ENCODE measurements at regions not wholly inside any gene's neighbourhood (a gene's known extent, or its start where the extent isn't known, plus 50 kb on each side); places are given as distances from the start of the nearest gene placed in this dataset.

- no peak for TF ChIP-seq POLR2A (IDR thresholded peaks at IDR 0.05; ENCODE audit: extremely low read depth, insufficient read length)
- TF ChIP-seq, protein P1, sequence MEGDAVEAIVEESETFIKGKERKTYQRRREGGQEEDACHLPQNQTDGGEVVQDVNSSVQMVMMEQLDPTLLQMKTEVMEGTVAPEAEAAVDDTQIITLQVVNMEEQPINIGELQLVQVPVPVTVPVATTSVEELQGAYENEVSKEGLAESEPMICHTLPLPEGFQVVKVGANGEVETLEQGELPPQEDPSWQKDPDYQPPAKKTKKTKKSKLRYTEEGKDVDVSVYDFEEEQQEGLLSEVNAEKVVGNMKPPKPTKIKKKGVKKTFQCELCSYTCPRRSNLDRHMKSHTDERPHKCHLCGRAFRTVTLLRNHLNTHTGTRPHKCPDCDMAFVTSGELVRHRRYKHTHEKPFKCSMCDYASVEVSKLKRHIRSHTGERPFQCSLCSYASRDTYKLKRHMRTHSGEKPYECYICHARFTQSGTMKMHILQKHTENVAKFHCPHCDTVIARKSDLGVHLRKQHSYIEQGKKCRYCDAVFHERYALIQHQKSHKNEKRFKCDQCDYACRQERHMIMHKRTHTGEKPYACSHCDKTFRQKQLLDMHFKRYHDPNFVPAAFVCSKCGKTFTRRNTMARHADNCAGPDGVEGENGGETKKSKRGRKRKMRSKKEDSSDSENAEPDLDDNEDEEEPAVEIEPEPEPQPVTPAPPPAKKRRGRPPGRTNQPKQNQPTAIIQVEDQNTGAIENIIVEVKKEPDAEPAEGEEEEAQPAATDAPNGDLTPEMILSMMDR (IDR thresholded peaks at IDR 0.05; ENCODE audit: low read depth, low read length) = no peak
- no peak for TF ChIP-seq MAX (IDR thresholded peaks at IDR 0.05; ENCODE audit: low read depth, low read length)
These were observed 84.7 kb upstream of the FLRT2 start for GRCh38 chr14:85445151-85445795.

Measured in NB4 (cell line).